HG03342 (cell line): ENCODE measurements at regions not wholly inside any gene's neighbourhood (a gene's known extent, or its start where the extent isn't known, plus 50 kb on each side); places are given as distances from the start of the nearest gene placed in this dataset.
A peak's percentile ranks its signal among the peaks of the same experiment; 100 is the strongest.

Experiments used
- ATAC-seq: cut with Tn5 transposase; IDR thresholded peaks from one replicate; pipeline ENCODE4 v1.9.1; 2021; ENCODE audit warnings: mild to moderate bottlenecking, moderate library complexity; ENCODE audit not compliant: unreplicated experiment

DNA sequence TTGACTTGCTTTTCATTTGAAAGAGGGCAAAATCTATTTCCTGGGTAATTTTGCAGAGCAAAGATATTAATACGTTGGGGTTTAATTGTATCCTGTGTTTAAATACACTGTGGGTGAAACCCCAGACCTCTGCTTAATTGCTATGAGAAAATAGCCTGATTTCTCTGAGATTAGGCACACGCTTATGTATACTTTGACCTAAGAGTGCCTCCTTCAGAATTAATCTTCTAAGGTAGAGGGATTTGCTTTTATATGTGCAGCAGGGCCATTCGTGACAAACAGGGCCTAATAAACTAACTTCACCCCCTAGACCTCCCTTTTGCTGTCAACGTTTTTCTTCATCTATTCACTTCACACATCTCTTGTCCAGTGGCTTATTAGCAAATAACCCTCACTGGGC, 216.9 kb upstream of the ADGRL2 start:
- ATAC-seq = no peak

DNA sequence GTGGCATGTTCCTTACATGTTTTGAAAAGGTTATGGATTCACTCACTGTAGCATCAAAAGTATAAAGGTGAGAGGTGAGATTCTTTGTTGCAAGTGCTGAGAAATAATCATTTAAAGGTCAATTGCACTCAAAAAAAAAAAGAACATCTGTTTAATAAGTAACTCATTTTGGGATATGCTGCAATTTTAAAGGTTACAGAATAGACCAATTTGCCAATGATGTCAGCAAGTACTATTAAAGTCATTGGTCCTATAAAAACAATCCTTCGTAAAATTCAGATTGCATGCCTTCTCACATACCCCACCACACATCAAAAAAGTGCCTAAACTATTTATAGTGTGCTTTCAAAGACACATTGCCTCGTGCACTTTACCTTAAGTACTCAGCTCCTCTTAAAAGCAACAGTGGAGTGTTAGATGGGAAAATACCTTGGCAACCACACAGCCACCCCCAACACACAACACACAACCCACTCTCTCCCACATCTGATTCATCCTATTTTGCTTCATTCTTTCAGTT, 218.2 kb upstream of the ADGRL2 start:
- no peak for ATAC-seq

DNA sequence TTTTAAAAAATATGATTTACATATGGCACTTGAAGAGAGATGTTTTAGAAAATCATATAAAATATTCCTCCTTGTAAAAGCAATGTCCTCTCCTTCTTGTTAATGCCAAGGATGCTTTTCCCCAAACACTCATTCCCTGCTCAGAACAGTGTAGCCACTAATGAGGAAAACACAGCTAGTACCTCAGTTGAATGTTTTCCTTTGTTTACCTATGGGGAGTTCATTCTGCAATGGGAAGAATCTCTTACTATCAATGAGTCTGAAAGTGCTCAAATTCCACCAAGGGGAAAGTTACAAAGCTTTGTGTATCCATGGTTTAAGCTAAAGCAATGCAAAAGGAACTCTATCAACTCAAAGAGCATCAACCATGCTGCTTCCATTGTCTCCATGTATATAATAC, 221.9 kb upstream of the ADGRL2 start:
- ATAC-seq = no peak

DNA sequence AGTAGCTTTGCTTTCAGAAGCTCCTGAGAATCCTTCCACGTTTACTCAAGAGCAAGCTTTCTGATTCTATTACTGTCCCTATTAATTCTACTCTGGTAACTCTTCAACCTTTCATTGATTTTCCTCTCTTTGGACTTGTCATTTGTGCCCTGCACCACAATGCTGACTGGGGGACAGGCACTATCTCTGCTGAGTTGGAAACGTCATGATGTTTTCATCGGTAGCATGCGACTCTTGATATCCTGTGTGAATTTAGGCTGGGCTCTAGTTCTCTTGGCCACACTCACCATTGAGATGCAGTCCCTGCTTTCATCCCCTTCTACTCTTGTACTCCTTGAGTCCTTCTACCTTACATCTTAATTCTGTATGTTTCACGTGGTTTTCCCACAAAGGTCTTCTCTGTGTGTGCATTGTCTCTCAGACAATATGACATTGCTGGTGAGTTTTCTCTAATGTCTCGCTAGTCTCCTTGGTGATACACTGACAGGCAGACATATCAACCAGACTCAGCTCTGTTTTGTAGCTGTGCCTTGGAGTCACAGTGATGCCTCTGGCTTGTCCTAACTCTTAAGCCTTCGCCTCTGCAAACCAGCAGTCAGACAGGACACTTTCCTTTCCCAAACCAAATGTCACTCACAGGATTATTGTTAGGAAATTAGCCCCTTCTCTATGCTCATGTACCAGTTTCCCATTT, 223.6 kb upstream of the ADGRL2 start:
- ATAC-seq = no peak

DNA sequence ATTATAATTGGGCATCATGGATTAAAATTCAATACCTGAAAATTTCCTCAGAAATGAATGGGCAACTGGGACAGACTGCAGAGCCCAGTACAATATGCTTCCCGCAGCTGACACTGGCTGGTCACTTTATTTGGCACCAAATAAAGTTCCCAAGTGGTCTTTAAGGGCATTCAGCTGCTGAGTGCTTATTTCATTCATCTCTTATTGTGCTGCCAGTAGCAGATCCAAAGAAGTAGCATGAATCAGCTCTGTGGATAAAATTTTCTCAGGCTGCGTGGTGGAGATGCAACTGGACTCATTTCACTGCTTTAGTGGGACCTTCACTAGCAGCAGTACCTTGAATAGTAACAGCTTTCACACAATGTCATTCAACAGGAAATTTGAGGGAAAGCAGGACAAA, 226.3 kb upstream of the ADGRL2 start:
- no peak for ATAC-seq

DNA sequence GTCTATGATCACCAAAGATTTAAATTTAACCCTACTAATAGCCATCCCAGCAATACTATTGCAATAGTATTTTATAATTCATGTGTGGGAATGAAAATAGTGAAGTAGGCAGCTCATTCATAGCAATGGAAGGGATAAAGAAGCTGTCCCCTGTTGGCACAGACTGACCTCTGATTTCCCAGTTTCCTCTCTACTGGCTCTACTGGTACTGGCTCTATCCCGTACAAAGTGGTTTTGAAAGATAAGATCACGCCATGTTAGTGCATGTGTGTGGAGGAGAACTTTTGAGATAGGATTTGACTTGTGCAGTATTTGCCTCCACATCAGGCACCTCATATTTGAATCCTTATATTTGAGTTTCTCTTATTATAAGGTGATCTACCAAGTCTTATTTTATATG, 227.3 kb upstream of the ADGRL2 start:
- ATAC-seq = no peak

DNA sequence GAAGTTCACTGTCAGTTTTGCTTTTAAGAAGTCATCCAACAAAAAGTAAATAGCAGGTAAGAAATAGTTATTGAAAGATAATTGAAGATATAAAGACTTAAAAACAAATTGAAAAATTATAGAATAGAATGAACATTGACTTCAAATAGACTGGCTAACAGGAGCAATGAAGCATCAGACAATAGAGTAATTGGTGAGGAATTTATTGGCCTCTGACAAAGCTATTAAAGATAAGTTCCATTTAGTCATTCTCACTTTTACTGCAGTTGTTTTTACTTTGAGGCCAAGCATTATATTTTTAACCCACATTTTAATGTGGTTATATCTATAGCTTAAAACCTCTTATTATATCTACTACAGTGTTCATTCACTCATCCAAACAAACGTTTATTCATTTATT, 228.8 kb upstream of the ADGRL2 start:
- ATAC-seq = no peak

DNA sequence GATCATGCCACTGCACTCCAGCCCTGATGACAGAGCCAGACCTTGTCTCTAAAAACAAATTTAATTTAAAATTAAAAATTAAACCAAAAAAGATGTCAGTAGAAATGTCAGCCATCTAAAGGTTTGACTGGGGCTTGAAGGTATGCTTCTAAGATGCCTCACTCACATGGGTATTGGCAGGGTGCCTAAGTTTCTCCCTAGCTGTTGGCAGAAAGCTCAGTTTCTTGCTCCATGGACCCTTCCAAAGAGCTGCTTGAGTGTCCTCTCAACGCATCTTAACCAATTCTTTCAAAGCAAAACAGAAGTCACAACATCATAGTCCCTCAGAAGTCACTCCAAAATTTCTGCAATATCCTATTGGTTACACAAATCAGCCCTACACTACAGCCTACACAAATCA, 231.0 kb upstream of the ADGRL2 start:
- no peak for ATAC-seq

DNA sequence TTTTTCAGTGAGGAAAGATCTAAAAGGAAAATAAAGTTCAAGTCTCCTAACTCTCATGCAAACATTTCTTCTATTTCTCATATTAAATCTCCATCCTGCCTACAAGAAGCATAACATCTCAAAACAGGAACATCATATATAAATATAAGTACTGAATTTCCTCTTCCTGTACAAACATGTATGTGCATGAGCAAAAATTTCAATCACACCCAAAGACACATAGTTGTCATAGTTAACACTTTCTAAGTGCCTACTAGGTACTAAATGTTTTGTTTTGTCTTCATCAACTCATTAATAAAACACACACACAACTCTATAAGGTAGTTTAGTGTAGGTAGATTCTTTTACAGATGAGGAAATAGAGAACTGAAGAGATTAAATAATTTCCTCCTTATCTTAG, 237.1 kb upstream of the ADGRL2 start:
- ATAC-seq = no peak

DNA sequence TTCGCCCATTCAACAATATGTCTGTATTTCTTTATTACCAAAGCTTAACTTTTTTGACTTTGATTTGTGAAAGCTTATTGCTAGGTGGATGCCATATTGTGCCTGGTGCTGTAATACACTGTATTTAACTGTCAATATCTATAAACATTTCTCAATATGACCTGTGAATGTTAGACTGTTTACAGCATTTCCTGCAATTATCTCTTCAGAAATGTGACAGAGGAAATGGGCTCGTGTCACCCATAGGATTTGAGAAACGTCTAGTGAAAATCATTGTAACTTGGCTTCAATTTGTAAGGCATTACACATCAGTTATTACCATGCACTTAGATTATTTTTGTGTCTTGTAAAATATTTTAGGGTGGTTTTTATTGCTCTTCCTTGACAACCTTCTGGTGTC, 237.8 kb upstream of the ADGRL2 start:
- no peak for ATAC-seq

DNA sequence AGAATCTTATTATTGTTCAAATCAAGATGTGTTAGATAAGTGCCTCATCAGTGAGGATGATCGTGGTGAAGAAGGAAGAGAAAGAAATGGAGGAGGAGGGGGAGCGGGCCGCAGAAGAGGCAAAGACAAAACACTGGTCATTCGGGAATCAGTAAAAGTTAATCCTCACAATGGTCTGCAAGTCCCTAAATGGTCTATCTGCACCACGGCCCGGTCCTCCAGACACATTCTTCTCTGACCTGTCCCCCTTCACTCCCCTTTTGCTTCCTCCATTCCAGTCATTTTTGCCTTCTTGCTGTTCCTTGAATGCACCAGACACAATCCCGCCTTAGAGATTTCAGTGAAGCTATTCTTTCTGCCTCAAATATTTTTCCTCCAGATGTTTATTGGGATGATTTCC, 240.1 kb upstream of the ADGRL2 start:
- no peak for ATAC-seq

DNA sequence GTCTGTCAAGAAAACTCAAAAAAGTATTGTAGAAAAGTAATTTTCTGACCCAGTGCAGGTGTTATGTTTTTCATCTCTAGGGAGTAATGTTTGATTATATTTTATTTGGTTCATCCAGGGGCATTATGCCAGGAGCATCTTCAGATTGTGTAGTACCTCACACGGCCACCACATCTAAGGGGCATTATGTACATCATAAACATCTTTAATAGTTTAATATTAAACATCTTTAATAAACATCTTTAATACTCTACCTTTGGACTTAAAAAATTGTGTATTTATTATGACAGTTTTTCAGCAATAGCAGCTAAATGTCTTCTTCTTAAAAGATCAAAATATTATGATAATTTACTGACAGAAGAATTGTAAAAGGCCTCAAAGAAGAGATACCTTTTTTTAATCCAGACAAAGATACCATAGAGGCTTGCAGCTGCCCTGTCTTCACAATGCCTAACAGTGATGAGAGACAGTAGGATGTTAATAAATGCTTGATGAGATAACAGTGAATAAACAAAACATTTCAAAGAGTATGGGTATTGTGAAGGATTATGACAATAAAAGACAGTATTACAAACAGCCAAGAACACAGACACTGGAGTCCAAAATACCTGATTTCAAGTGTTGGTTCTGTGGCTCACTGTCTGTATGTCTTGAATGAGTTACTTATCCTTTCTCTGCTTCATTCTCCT, 240.9 kb upstream of the ADGRL2 start:
- peak; percentile 61 for ATAC-seq

DNA sequence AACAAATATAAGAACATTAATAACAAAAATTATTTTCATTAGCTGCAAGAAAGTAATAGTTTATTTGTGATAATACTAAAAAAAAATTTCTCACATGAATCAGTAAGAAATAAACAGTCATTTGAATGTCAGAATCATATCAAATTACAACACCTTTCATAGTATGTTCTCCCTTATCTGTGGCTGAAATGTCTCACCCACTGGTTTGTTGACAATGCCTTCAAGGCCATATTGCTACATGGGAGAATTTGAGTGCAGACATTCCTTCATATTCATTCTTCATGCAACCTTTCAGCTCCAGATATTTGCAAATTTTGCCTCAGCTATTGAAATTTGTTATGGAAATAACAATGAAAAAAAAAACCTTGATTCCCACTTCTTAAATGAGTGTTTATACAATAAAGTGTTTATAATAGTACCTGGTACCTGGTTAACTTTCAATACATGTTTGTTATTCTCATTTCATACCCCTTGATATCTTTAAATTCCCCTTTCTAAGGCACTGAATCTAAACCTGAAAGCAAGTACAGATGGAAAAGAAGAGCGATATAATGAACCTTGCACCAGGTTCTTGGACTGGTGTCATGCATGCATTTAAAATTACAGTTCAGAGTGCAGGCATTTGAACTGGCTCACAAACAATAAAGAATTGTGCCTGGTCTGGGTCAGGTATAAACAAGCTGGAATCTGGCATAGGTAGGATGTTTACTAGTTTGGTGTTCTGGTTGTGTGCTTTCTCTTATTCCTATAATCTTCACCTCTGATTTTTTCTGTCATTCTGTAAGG, 242.2 kb upstream of the ADGRL2 start:
- no peak for ATAC-seq

DNA sequence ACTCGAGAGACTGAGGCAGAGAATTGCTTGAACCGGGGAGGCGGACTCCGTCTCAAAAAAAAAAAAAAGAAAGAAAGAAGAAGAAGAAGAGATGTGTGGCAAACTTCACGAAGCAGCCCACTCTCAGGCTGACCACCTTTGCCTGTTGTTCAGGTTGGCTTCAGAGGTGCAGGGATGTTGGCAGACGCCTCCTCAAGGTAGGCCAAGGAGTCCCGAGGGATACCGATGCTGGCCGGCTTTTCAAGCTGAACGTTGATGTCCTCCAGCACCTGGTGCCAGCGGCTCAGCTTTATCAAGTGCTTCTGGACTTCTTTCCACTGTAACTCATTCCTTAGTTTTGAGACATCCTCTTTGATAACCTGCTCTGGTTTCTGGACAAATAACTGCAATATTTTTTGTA, 243.8 kb upstream of the ADGRL2 start:
- no peak for ATAC-seq

DNA sequence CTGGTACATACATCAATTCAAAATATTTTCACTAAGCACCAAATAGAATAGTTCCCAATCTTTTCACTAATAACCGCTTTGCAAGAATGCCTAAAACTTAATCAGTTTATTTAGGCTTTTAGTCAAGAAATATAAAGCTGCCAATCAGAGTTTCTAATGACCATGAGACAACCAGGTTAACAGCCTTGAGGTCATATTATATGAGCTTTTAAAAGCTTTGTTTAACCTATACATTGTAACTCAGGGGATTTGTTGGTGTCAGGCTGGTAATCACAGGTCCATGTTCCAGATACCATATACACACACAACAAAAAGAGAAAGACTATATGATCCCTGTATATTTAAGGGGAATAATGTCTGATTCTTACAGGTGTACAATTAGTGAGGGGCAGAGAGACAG, 246.2 kb upstream of the ADGRL2 start:
- no peak for ATAC-seq

DNA sequence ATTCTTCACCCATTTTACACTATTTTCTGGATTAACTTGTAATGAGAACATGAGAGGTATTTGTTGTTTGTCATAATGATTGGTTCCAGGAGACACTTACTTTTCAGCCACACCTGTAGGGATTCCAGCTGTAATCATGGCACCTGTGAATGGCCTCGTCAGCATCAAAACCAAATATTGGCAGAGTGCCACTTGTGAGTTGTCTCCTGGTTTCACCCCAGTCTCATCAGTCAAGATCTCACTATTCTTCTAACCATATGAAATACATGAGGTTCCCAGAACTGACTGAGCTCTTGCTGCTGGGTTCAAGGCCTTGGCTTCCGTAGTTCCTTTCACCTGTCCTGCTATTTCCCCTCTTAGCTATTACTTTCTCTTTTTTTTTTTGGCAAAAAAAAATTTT, 246.6 kb upstream of the ADGRL2 start:
- no peak for ATAC-seq

DNA sequence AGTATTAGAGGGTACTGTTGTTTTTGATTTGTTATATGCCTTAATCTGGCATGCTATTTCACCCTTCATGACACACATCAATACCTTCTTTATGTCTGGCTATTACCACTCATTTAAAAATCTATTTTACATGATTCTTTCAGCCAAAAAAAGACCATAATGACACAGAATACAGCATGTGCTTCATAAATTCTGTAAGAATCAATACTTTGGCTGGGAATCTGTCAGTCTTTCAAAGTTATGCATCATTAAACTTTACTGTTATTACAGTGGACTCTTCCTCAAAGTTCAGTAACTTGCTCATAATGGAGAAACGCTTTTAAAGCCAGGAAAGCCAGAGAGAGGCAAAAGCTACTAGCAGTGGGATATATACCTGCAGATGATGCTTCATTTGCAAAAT, 247.2 kb upstream of the ADGRL2 start:
- no peak for ATAC-seq

DNA sequence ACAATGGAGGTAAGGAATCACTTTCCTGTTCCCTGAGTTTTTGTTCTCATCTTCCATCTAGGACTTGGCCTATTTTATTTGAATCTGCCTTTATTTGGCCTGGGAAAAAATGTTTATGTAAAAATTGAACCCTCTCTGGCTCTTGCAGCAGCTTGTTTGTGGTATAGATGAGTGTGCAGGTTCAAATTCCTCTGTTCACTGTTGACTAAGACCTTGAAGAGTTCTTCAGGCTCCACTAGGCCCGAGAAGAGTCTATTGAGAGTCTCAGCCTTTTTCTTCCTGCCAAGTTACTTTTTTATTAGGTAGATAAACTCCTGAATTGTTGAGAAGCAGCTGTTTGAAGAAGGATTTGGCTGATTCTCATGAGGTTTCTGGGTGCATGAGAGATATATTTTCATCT, 248.8 kb upstream of the ADGRL2 start:
- no peak for ATAC-seq

DNA sequence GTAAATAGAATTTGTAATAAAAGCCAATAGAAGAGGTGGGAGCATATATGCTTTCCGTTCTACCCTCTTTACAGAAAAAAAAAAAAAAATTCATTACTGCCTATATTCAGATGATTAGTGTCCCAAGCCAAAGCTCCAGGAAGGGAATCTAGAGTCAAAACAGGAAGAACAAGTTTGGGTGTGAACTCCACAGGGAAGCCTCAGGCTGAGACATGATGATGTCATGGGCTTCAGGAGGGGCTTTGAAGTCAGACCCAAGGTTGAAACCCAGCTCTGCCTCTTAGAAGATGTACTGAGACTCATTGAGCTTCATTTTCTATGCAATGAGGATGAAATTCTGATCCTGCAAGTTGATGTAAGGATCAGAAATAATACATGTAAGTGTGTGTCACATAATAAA, 250.0 kb upstream of the ADGRL2 start:
- ATAC-seq = no peak

DNA sequence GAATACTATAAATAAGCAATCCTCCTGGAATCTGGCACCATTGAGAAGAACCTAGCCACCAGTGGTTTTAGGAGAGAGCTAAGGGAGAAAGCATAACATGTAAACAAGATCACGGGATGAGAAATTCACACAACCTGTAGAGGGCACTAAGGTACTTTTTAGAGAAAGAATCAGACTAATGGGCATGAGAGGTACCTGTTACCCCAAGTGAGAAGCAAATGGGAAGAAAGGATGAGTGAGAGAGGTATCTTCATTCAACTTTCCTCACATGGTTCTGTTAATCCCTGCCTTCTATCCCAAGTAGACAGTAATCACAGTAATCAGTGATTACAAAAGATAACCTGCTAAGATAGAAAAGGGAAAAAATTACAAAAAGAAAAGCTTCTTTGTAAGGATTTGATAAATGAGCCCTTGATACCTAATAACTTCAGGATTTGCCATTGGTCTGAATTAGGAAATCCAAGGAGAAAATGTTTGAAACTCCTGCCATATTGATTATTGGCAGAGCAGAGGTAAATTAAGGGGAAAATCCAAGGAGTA, 251.1 kb upstream of the ADGRL2 start:
- ATAC-seq = peak; percentile 45

DNA sequence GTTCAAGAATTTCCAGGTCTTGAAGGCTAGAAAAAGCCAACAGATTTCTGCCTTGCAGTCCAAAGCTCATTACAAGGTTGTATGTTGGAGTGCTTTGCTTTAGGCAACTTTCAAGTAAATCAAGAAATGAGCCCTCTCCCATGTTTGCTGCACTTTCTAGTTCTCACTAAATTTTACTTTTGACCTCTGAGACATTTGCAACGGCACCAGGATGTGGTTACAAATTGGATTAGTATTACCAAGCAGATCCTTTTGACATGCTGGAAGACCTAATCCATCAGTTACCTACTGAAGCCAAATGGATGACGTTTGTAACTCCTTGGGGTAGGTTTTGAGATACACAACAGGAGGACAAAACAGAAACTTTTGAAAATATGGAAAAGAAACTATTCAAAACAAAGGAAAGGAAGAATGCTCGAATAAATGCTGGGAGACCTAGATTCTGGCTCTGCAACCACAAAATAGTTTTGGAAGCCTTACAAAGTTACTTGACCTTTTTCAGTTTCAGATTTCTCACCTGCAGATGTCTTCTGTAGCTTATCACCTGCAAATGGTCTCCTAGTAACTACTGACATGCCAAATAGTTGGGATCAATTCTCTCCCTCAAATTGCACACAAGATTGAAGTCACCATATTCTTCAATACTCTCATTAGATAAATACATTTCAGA, 251.7 kb upstream of the ADGRL2 start:
- ATAC-seq = peak; percentile 60
